GM23338 (cell line): ENCODE measurements at regions not wholly inside any gene's neighbourhood (a gene's known extent, or its start where the extent isn't known, plus 50 kb on each side); places are given as distances from the start of the nearest gene placed in this dataset.

Source experiments
- ATAC-seq: fragments of 200-7000 bp; cut with Tn5 transposase; 3 replicates; pipeline ENCODE4 v1.9.1; 2020
- DNase-seq: peaks from one replicate; pipeline ENCODE4 v3.0.0-alpha.2; 2015; ENCODE audit warnings: low spot score
- H2AFZ ChIP-seq: fragments of 200-600 bp; sonication (generic); 2 replicates; pipeline ENCODE4 v1.8.0; 2016; ENCODE audit warnings: antibody characterized with exemption, mild to moderate bottlenecking, moderate library complexity
- H3F3A ChIP-seq: fragments of 200-600 bp; sonication (generic); replicated peaks from 2 replicates; pipeline ENCODE4 v1.8.0; 2017; ENCODE audit warnings: antibody characterized with exemption, mixed run types, low read depth
- H3K27ac ChIP-seq: fragments of 200-600 bp; sonication (generic); 2 replicates; pipeline ENCODE4 v1.6.1; 2016; ENCODE audit warnings: low read depth
- H3K27me3 ChIP-seq: fragments of 200-600 bp; sonication (generic); 2 replicates; pipeline ENCODE4 v1.8.0; 2016; ENCODE audit warnings: mild to moderate bottlenecking, mixed run types, moderate library complexity; ENCODE audit not compliant: insufficient read depth
- H3K36me3 ChIP-seq: fragments of 200-600 bp; sonication (generic); 2 replicates; pipeline ENCODE4 v1.8.0; 2016; ENCODE audit warnings: mild to moderate bottlenecking; ENCODE audit not compliant: insufficient read depth
- H3K4me1 ChIP-seq: fragments of 200-600 bp; sonication (generic); 2 replicates; pipeline ENCODE4 v1.8.0; 2016; ENCODE audit warnings: mild to moderate bottlenecking, moderate library complexity; ENCODE audit not compliant: insufficient read depth
- H3K4me2 ChIP-seq: fragments of 200-600 bp; sonication (generic); 2 replicates; pipeline ENCODE4 v1.7.1; 2017; ENCODE audit warnings: mixed run types
- H3K4me3 ChIP-seq: fragments of 200-600 bp; sonication (generic); 2 replicates; pipeline ENCODE4 v1.6.1; 2016; ENCODE audit warnings: mixed run types
- H3K79me2 ChIP-seq: fragments of 200-600 bp; sonication (generic); replicated peaks from 2 replicates; pipeline ENCODE4 v1.8.0; 2017; ENCODE audit warnings: mild to moderate bottlenecking; ENCODE audit not compliant: insufficient read depth
- H3K9me2 ChIP-seq: fragments of 200-600 bp; sonication (generic); 2 replicates; pipeline ENCODE4 v1.8.0; 2017; ENCODE audit not compliant: insufficient read depth
- H4K20me1 ChIP-seq: fragments of 200-600 bp; sonication (generic); replicated peaks from 2 replicates; pipeline ENCODE4 v1.8.0; 2017; ENCODE audit warnings: mild to moderate bottlenecking; ENCODE audit not compliant: insufficient read depth
- H3K27ac Mint-ChIP-seq: 2 replicates; pipeline ENCODE4 v1.8.0; 2020; ENCODE audit warnings: inconsistent platforms, mild to moderate bottlenecking, moderate library complexity, mixed read lengths
- H3K27me3 Mint-ChIP-seq: 3 replicates; pipeline ENCODE4 v1.8.0; 2022; ENCODE audit warnings: low read depth, mild to moderate bottlenecking, moderate library complexity, mixed read lengths, inconsistent platforms; ENCODE audit not compliant: insufficient read depth, poor library complexity
- H3K36me3 Mint-ChIP-seq: 3 replicates; pipeline ENCODE4 v1.8.0; 2021; ENCODE audit warnings: low read depth, mild to moderate bottlenecking, inconsistent platforms, moderate library complexity, mixed read lengths
- H3K4me1 Mint-ChIP-seq: 3 replicates; pipeline ENCODE4 v1.8.0; 2020; ENCODE audit warnings: mild to moderate bottlenecking, inconsistent platforms, mixed read lengths
- H3K4me3 Mint-ChIP-seq: 3 replicates; pipeline ENCODE4 v1.8.0; 2021; ENCODE audit warnings: moderate library complexity, mild to moderate bottlenecking, inconsistent platforms, mixed read lengths
- H3K9me3 Mint-ChIP-seq: 3 replicates; pipeline ENCODE4 v1.8.0; 2020; ENCODE audit warnings: moderate library complexity, mild to moderate bottlenecking, inconsistent platforms, mixed read lengths
- CREB1 ChIP-seq: fragments of 250-450 bp; sonication (Bioruptor Pico); IDR thresholded peaks from 2 replicates; pipeline ENCODE4 v1.5.0; 2020; ENCODE audit warnings: low read depth, mild to moderate bottlenecking, moderate library complexity
- CTCF ChIP-seq, 2 experiments: fragments of 200-600 bp in 1 of 2; sonication (generic) in 1 of 2; conservative IDR thresholded peaks; 2 replicates each; pipeline versions ENCODE4 v1.5.1 to v1.6.1; 2016 to 2017; ENCODE audit warnings: antibody characterized with exemption in 2 of 2, low read depth in 2 of 2, mild to moderate bottlenecking in 2 of 2, moderate library complexity in 1 of 2
- ETS1 ChIP-seq: IDR thresholded peaks from 2 replicates; pipeline ENCODE4 v1.6.1; 2016; ENCODE audit warnings: antibody characterized with exemption
- EZH2 ChIP-seq: fragments of 200-600 bp; sonication (generic); IDR thresholded peaks from one replicate; pipeline ENCODE4 v1.8.0; 2017; ENCODE audit warnings: antibody characterized with exemption, mild to moderate bottlenecking, low read depth; ENCODE audit not compliant: unreplicated experiment
- EZH2phosphoT487 ChIP-seq: fragments of 200-600 bp; sonication (generic); IDR thresholded peaks from one replicate; pipeline ENCODE4 v1.8.1; 2018; ENCODE audit warnings: antibody characterized with exemption; ENCODE audit not compliant: unreplicated experiment
- JUNB ChIP-seq: IDR thresholded peaks from one replicate; pipeline ENCODE4 v1.6.1; 2016; ENCODE audit warnings: antibody characterized with exemption; ENCODE audit not compliant: unreplicated experiment
- NANOG ChIP-seq: IDR thresholded peaks from 2 replicates; pipeline ENCODE4 v1.6.1; 2016; ENCODE audit warnings: antibody characterized with exemption, borderline replicate concordance
- POLR2AphosphoS5 ChIP-seq: IDR thresholded peaks from 2 replicates; pipeline ENCODE4 v1.6.1; 2016; ENCODE audit warnings: antibody characterized with exemption, low read depth
- REST ChIP-seq: IDR thresholded peaks from one replicate; pipeline ENCODE4 v1.6.1; 2018; ENCODE audit warnings: antibody characterized with exemption; ENCODE audit not compliant: unreplicated experiment
- STAT1 ChIP-seq: IDR thresholded peaks from one replicate; pipeline ENCODE4 v1.6.1; 2016; ENCODE audit warnings: antibody characterized with exemption; ENCODE audit not compliant: unreplicated experiment
- ZNF114 ChIP-seq: fragments of 250-450 bp; sonication (Bioruptor Pico); IDR thresholded peaks from 2 replicates; pipeline ENCODE4 v1.5.0; 2020; ENCODE audit warnings: mild to moderate bottlenecking, moderate library complexity
- ZNF331 ChIP-seq: fragments of 250-450 bp; sonication (Bioruptor Pico); IDR thresholded peaks from 2 replicates; pipeline ENCODE4 v1.5.0; 2020; ENCODE audit warnings: low read depth, mild to moderate bottlenecking, moderate library complexity
- ZNF462 ChIP-seq: fragments of 250-450 bp; sonication (Bioruptor Pico); IDR thresholded peaks from 2 replicates; pipeline ENCODE4 v1.5.0; 2020; ENCODE audit warnings: mild to moderate bottlenecking, moderate library complexity

- no peak overlapping the region for H3K27ac Mint-ChIP-seq
- no peaks in the 10 kb centered on the region for H3K4me1 ChIP-seq
Observed at GRCh38 chr7:136179851-136180721, 202.9 kb upstream of the MTPN start.

More at GRCh38 chr7:136179851-136180721, 202.9 kb upstream of the MTPN start:
- Histone ChIP-seq H2AFZ (no peak overlapping the region), H3K4me3 (no peak overlapping the region), H3K79me2 (no peaks in the 10 kb centered on the region), H3K27me3 (no peaks in the 10 kb centered on the region), H3K4me2 (no peak overlapping the region), H4K20me1 (no peaks in the 10 kb centered on the region), H3K36me3 (no peaks in the 10 kb centered on the region), H3K27ac (no peak overlapping the region), H3F3A (no peaks in the 10 kb centered on the region), H3K9me2 (0 out of 2 replicates have a peak, but pooled peaks cover 4% of the 10 kb centered on the region)
- DNase-seq: no peak
- TF ChIP-seq EZH2: no peak
- TF ChIP-seq REST: no peak
- TF ChIP-seq EZH2phosphoT487: no peak
- TF ChIP-seq JUNB: no peak
- no peak for TF ChIP-seq ZNF462 (CRISPR knock-in tag)
- no peak for TF ChIP-seq POLR2AphosphoS5
- TF ChIP-seq CREB1: no peak
- no peak for TF ChIP-seq ZNF114 (CRISPR knock-in tag)
- no peak for TF ChIP-seq ETS1
- TF ChIP-seq ZNF331 (CRISPR knock-in tag): no peak
- no peak for TF ChIP-seq STAT1
- TF ChIP-seq NANOG: no peak
- no peak for TF ChIP-seq CTCF (conservative IDR thresholded peaks at IDR 0.05; ENCODE audit: low read depth in 2 of 2)
- Mint-ChIP-seq H3K27me3 (peaks cover 5% of the 10 kb centered on the region), H3K9me3 (no peaks in the 10 kb centered on the region), H3K4me1 (no peaks in the 10 kb centered on the region; the same call in 2 of the 3 replicates), H3K4me3 (no peak overlapping the region), H3K36me3 (no peaks in the 10 kb centered on the region)
- ATAC-seq: peak; percentile 43
